ENCODE measurements at regions not wholly inside any gene's neighbourhood (a gene's known extent, or its start where the extent isn't known, plus 50 kb on each side); places are given as distances from the start of the nearest gene placed in this dataset.

DNA sequence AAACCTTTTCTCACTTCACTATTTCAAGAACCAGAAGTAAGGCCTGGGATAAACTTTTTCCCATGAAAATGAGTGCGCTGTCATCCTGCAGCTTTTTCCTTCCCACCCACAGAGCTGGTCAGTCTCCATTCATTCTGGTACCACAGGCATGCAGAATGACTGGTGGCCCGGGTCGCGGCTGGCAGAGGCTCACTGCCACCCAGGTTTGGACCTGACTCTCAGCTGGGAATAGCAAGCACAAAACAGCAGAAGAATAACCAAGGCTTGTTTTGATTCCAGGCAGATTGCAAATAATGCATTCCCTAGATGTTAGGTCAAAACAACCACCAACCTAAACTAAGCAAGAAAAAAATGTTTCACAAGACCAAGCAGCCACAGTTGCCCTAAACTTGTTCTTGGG is 190.5 kb upstream of the NRP1 start:
- DNase-seq (ENCODE audit: low read depth in 4 of 4, low spot score in 3 of 4): no peak

DNA sequence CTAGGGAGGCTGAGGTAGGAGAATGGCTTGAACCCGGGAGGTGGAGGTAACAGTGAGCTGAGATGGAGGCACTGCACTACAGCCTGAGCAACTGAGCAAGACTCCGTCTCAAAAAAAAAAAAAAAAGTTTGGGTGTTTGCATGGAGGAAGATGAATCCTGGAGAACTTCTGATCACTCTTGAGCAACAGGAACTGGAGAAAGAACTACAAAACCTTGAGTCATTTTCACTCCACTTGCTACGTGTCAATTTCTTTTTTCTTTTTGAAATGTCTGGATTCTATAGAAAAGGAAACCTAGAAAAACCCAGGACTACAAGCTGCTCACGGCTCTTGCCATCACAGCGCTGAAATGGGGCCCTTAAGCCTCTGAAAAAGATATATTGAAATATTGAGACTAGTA is 189.6 kb upstream of the NRP1 start:
- DNase-seq (ENCODE audit: low read depth in 4 of 4, low spot score in 3 of 4): no peak

- no peak for DNase-seq (ENCODE audit: low read depth in 4 of 4, low spot score in 3 of 4)
Measured at GRCh38 chr10:33523236-33523792, 188.8 kb upstream of the NRP1 start.

DNA sequence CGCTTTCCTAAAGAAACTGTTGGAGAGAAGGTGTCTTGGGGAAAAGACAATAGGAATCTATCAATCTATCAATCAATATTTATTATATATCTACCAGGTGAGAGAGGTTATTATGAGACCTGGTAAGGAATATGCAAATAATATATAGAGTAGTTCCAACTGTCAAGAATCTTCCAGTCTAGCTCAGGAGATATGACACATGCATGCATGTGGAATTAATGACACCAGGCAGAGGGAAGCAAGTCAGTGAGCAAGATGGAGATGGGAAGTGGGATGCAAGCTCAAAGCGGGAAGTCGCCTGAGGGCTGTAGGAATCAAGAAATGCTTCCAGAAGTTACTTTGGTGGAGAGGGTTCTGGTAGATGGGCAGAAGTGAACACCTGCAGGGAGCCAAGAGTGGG is 187.4 kb upstream of the NRP1 start:
- DNase-seq (ENCODE audit: low read depth in 4 of 4, low spot score in 3 of 4): no peak

DNA sequence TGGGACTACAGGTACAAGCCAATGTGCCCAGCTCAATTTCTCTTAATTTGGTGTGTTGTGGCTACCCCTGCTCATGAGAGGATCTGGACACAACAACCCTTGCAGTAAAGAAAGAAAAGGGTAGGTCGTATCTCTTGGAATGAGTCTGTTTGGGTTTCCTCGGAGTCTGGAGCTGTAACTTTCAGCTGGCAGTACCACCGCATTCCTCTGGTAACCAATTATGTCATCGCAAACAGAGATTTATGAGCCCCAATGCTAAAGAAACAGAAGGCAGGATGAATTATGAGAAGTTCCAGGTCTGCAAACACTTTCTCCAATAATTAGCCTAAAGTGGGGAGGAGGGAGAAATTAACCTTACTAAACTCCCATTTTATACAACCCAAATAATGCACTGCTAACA is 186.6 kb upstream of the NRP1 start:
- DNase-seq (ENCODE audit: low read depth in 4 of 4, low spot score in 3 of 4): no peak

DNA sequence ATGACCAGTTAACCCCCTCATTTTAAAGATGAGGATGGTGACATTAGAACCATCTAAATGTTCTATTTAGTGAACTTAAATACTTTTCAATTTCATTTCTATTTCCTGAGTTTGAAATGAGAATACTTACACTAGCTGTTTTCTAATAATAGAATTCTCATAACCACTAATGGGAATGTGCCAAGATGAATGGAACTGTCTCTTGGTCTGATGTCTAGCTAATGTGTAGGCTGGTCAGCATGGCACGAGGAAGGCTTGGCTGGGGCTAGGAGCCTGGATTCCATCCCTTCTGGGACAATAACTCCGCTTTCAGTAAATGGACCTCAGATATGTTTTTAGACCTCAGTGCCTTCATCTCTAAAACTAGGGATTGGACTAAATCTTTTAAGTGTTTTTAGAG is 185.8 kb upstream of the NRP1 start:
- no peak for DNase-seq (ENCODE audit: low read depth in 4 of 4, low spot score in 3 of 4)

GRCh38 chr10:33519130-33519860 is 184.8 kb upstream of the NRP1 start:
- no peak for DNase-seq (ENCODE audit: low read depth in 4 of 4, low spot score in 3 of 4)

- no peak for DNase-seq (ENCODE audit: low read depth in 4 of 4, low spot score in 3 of 4)
Measured at GRCh38 chr10:33510206-33510605, 175.7 kb upstream of the NRP1 start.

DNA sequence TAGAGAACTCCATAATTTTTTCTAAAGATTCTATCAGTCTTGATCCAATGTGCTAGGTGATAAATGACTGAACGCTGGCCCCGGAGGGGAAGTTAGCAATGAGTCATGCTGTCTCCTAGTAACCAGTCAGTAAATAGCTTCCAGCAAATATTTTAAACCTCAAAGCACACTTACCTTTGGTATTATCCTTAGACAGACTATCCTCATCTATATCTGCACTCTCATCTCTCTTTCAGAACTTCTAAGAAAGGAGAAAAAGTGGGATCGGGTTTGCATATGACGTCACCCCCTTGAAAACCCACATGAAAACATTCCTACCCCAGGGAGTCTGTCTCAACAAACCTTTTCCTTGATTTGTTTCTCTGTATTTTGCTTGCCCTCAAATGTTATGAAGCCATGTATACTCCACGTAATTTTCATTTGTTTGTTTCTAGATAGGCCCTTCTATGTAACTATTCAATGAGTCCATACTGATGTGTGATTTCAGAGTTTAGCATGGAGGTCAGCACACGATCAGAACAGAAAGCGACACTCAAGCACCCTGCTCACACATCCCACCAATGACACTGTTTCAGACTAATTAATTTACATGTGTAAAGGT is 174.9 kb upstream of the NRP1 start:
- DNase-seq (ENCODE audit: low read depth in 4 of 4, low spot score in 3 of 4): peak in 1 of 4 donors; percentile 56

DNA sequence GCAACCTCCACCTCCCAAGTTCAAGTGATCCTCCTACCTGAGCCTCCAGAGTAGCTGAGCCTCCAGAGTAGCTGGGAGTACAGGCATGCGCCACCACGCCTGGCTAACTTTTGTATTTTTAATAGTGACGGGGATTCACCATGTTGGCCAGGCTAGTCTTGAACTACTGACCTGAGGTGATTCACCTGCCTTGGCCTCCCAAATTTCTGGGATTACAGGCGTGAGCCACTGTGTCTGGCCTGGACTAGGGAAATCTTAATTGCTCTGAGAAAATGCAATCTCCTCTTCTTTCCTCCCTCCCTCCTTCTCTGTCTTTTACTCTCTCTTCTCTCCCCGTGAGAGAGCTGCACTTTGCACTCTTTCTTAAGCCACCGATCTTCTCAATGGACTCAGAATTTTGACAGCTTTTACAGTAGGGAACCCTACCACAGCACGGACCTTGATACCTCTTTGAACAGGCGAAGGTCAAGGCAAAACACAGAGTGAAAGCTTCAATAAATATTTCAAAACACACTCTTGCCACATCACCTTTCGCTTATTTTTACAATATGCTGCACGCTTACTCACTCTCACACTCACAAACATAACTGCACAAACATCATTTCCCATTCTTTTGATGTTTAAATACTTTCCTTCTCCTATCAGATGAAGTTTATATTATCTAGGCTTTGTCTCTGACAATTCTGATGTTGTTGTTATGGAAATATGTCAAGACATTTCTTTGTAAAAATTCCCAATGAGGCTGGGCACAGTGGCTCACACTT is 173.4 kb upstream of the NRP1 start:
- DNase-seq (ENCODE audit: low read depth in 4 of 4, low spot score in 3 of 4): no peak

DNA sequence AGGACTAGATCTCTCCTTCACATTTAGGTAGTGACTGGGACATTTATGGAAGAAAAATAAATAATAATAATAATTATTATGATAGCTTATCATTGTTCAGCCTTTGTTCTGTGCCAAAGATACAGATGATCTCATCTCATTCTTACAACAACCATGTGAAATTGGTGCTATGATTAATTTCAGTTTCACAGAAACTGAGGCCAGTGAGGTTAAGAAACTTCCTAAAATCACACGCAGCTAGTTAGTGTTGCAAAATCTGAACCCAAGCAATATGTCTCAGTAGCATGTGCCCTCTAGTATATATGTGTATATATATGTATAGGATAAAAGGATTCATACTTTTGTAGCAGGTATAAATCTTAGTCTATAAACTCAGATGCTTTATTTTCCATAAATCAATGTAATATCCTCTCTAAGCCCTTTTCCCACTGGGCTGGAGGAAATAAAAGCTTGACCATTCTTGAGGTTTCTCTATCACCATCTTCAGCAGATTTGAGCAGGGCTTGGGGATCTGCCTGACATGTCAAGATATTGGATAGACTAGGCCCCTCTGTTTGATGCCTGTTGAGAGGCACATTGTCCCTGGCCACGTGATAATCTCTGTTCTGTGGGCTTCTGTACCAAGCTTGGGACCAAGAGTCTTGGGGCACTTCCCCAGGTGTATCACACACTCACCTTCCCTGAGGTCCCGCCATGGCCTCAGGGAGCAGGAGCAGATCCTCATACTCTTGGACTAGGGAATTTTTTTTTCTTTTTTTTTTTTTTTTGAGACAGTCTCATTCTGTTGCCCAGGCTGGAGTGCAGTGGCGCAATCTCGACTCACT is 172.6 kb upstream of the NRP1 start:
- no peak for DNase-seq (ENCODE audit: low read depth in 4 of 4, low spot score in 3 of 4)

- no peak for DNase-seq (ENCODE audit: low read depth in 4 of 4, low spot score in 3 of 4)
Measured at GRCh38 chr10:33506391-33506790, 171.9 kb upstream of the NRP1 start.

DNA sequence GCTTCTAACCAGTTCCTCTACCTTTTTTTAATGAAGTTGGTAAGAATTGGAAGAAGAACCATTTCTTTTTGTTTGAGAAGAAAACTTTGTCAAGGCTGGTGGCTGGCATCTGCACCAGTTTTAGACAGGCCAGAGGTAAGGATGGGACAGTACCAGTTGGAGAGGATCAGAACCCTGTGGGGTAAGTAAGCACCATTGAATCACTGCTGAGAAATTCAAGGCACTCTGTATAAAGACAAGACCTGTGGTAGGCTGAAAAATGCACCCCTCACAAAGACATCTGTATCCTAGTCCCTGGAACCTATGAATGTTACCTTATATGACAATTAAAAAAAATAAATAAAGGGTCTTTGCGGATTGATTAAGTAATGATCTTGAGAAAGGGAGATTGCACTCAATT is 166.7 kb upstream of the NRP1 start:
- DNase-seq (ENCODE audit: low read depth in 4 of 4, low spot score in 3 of 4): no peak

- DNase-seq (ENCODE audit: low read depth in 4 of 4, low spot score in 3 of 4): peak; percentile 69 to 78 (median 72)
Measured at GRCh38 chr10:33498391-33498891, 164.0 kb upstream of the NRP1 start.

GRCh38 chr10:33497338-33497737 is 162.9 kb upstream of the NRP1 start:
- no peak for DNase-seq (ENCODE audit: low read depth in 4 of 4, low spot score in 3 of 4)

GRCh38 chr10:33496096-33496495 is 161.6 kb upstream of the NRP1 start:
- no peak for DNase-seq (ENCODE audit: low read depth in 4 of 4, low spot score in 3 of 4)

GRCh38 chr10:33494694-33495265 is 160.3 kb upstream of the NRP1 start:
- no peak for DNase-seq (ENCODE audit: low read depth in 4 of 4, low spot score in 3 of 4)

- DNase-seq (ENCODE audit: low read depth in 4 of 4, low spot score in 3 of 4): no peak
Measured at GRCh38 chr10:33493978-33494377, 159.5 kb upstream of the NRP1 start.

DNA sequence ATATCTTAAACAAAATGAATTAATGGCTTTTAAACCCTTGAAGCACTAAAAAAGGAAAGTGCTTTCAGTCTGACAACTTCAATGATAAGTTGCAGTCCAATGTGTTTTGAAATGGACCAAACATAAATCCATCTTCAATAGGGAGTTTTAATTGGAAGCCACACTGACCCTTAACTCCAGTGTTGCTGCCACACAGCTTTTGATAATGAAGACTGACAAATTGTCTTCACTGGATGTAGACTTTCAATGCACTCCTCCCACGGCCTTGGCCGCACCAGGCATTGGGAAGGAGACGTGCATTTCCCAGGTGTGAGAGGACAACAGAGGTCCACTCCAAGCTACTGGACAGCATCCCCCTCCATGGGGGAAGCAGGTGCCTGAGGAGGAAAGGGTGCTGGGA is 159.0 kb upstream of the NRP1 start:
- no peak for DNase-seq (ENCODE audit: low read depth in 4 of 4, low spot score in 3 of 4)

- no peak for DNase-seq (ENCODE audit: low read depth in 4 of 4, low spot score in 3 of 4)
Measured at GRCh38 chr10:33492701-33493345, 158.4 kb upstream of the NRP1 start.
